HG02642 (cell line): ENCODE measurements at regions not wholly inside any gene's neighbourhood (a gene's known extent, or its start where the extent isn't known, plus 50 kb on each side); places are given as distances from the start of the nearest gene placed in this dataset.

Experiments
- ATAC-seq: cut with Tn5 transposase; IDR thresholded peaks from one replicate; pipeline ENCODE4 v1.9.1; 2021; ENCODE audit warnings: mild to moderate bottlenecking; ENCODE audit not compliant: unreplicated experiment, poor library complexity

DNA sequence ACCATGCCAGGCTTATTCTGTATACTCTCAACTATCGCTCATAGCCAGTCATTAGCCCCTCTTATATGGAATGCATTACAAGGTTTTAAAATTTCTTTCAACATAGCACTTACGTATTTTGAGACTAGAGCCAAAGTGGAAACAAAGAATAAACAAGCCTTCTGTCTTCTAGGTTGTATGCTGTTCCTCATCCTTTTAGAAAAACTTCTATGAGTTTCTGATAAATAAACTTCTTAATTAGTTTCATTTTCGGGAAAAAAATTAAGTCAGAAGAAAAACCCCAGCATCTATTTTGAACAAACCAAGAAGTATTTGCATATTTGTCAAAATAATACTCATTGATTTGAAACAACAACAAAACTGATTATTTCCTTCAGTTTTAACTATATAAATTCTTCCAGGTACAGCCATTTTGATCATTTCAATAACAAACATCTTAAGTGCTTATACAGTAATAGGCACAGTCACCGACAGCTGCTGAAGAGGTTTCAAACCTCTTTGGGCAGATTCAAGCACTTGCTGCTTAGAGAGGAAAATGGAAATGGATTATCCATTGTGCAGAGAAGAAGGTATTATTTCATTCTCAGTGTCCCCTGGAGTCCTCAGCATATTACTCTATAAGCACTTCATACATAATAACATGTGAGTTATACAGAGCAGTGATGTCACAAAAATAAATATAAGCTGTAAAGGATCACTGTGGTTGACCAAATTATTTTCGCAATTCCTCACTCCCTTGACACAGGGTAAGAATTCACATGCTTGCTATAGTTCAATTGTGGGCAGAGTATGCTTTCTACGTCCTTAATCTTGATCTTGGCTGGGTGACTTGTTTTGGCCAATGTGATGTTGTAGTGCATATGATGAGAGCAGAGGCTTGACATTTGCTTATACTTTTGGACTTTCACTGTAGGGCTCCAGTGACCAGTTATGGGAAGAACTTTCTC lies 833.8 kb downstream of the TRIB2 start:
- no peak for ATAC-seq

DNA sequence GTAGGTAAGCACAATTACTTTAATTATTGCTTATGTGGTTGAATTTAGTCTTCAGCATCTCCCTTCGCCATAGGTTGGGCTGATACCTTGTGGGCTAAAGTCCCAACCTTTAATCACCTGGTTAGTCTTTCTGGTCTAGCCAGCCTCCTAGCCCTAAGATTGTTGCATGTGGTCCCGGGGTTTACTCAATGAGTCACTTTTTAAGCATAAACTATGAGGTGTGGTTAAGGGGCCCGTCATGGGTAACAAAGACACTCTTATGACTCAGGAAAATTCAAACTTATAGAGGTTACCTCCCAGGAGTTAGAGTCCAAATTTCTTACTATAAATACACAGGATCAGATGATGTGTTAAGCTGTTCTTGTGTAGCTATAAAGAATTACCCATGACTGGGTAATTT lies 841.6 kb downstream of the TRIB2 start:
- ATAC-seq: peak; percentile 78

DNA sequence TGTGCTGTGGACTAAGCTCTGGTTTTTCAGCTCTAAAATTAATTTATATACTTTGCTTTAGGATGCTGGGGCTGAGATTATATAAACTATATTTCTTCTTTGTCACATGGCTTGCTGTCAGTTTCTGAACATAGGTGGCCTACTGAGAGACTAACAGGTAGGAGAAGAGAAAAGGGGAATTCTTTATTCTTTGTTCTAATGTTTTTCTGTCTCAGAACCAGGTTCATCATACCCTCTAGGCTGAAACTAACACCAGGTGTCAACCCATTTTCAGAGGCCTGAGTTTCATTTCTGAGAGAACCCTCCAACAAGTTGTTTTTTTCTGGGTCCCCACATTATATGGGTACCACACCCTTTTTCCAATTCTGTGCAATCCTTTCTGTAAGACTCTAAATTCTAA lies 843.6 kb downstream of the TRIB2 start:
- peak; percentile 76 for ATAC-seq

DNA sequence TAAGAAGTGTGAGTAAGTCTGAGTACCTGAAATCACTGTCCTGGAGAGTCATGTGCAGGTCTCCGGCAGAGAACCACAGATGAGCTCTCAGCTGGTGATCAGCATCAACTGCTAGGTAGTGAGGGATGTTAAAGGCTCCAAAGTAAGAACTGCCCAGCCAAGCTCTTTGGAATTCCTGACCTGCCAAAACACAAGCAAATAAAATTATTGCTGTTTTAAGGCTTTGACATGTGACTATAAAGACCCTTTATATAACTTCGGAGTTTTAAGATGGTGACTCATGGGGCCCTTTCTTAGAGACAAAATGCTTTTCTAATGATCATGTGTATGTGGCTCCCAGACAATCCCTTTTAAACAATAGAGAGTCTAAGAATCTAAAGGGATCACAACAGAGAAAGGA lies 855.7 kb downstream of the TRIB2 start:
- ATAC-seq: no peak

DNA sequence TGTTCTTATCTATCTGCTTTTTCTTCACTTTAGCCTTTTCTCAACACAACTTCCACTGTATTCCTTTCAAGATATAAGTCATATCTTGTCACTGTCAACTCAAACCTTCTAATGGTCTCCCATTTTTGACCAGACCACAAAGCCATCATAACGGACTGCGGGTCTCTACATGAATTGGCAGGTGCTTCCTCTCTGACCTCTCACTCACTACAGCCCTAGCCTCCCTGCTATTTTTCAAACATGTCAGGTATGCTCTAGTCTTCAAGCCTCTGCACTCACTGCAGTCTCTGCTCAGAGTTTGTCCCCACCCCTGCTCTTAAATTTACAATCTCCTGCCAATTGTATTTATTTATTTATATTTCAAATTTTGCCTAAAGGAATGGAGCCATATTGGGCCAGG lies 858.1 kb downstream of the TRIB2 start:
- no peak for ATAC-seq

DNA sequence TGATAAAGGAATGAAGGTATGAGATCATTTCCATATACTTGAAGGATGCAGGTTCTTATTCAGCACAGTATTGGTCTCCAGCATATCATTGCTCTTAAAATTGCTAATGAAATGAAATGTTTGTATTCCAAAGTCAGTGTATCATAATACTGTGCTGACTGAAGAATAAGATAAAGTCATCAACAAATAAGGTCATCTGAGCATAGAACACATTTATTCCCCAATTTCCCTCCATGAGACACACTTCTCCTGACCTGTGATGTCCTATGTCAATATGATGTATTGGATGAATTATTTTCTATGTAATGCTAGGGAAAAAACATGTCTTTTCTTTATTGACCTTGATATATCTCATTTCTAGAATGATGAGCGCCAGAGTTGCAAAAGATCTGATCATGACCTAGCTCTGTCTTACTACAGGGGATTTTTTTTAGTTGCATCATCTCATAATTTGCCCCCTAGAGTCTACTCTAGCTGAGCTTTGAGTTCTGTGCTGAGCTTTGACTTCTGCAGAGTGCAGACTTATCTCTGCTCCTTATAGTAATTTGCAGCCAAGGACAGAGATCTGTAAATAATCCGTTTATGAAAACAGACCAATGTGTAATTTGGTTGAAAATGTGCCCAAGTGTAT lies 859.8 kb downstream of the TRIB2 start:
- ATAC-seq: no peak

DNA sequence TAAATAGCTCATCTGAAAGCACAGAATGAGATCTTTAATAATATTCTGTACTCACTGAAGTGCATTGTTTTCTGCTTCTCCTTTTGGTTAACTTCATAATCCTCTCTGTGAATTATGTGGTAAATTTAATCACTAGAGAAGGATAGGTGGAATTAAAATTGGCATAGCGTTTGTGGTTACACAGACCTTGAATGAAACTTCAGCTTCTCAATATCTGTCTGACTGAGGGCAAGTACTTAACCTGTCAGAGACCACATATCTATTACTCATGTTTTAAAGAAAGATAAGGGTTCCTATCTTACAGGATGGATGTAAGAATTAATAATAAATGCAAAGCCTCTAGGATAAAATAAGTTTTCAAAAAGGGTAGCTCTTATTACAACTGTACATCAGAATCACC lies 861.8 kb downstream of the TRIB2 start:
- ATAC-seq: no peak

DNA sequence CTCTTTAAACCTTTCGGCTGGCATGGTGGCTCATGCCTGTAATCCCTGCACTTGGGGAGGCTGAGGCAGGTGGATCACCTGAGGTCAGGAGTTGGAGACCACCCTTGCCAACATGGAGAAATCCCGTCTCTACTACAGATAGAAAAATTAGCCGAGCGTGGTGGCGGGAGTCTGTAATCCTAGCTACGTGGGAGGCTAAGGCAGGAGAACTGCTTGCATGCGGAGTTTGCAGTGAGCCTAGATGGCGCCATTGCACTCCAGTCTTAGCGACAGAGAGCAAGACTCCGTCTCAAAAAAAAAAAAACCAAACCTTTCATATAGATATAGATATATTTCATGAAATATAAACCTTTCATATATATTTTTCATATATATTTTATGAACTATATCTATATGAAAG lies 864.7 kb downstream of the TRIB2 start:
- no peak for ATAC-seq

DNA sequence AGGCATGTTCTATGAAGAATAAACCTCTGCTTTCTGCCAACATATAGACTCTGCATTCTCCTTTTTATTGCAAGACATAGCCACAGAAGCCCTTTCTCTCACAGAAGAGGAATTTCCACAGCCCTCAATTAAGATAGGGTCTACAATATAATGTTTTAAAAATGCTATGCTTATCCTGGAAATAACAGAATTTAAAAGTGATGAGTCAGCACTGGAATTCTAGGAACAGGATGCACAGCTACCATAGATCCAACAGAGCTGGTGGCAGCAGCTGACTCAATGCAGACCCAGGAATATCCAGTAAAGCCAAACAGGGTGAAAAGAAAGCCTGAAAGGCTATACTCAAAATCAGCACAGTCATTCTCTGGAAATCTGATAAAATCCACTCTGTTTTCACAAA lies 866.9 kb downstream of the TRIB2 start:
- no peak for ATAC-seq

DNA sequence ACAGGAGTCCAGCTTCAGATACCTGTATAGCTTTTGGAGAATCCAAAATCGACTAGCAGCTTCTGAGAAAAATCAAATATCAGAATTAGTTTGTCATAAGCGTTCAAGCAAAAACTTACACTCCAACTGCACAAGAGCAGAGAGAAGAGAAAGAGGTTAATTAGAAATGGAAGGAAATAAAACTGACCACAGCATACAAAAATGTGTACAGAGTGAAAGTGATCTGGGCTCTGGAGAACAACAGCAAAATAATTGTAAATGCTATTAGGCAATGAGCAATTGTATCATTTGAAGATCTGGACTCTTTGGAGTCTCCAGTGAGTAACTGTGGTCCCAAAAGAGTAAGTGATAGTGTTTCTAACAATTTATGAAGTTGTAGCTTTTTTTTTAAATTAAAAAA lies 867.3 kb downstream of the TRIB2 start:
- ATAC-seq: no peak

DNA sequence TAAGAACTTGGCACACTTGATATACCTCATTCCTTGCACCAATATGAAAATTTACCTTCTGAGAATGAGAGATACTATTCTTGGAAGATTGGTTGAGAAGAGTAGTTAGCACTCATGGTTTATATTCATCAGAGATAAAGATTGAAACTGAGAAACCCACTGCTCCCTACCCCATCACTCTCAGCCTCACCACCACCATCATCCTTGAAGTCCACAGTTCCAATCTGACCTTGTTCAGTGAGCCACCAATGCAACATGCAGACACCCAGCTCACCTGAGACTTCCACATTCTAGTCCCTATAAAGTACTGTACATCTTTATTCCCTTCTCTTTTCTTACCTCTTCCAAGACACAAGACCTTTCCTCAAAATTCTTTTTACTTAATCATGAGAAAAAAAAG lies 869.0 kb downstream of the TRIB2 start:
- ATAC-seq: no peak

DNA sequence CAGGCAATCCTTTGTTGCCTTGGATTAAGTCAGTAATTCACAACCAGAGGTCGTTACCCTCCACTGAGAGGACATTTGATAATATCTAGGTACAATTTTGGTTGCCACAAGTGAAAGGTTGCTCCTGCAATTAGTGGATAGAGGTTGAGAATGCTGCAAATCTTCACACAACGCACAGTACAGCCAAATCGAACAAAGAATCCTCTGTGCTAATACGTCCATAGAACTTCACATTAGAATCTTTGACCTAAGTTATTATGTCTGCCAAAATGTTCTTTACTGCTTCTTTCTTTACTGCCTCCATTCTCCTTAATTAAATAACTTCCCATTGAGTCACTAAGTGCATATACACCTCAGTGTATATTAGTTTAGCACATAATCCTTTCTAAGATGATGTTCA lies 879.5 kb downstream of the TRIB2 start:
- no peak for ATAC-seq

DNA sequence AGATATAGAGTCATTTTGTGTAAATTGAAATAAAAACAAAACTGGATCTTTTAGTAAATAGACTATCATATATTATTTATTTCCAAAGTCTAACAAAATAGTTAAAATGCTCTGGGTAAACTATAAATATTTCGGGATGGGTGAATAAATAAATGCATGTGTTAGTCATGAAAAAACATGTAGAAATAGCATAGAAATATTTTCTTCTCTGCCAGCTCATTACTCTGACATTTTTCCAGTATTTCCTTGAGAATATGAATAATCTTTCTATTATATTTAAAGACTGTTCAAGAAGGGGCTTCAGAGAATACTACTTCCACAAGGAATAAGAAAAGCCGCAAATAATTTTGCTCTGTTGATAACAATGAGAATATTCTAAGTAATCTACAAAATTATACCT lies 880.4 kb downstream of the TRIB2 start:
- no peak for ATAC-seq

DNA sequence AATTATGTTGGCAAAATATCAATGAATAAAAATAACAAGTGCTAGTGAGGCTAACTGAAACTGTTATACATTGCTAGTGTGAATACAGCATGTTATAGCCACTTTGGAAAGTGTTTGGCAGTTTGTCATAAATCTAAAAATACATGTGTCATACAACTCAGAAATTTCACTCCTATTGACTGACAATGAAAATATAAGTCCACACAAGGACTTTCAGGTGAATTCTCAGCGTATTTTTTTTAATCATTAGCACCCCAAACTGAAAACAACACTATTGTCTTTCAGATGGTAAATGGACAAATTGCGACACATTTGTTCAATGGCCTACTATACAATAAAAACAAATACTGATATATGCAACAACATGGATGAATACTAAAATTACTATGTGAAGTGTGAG lies 884.8 kb downstream of the TRIB2 start:
- ATAC-seq: no peak

DNA sequence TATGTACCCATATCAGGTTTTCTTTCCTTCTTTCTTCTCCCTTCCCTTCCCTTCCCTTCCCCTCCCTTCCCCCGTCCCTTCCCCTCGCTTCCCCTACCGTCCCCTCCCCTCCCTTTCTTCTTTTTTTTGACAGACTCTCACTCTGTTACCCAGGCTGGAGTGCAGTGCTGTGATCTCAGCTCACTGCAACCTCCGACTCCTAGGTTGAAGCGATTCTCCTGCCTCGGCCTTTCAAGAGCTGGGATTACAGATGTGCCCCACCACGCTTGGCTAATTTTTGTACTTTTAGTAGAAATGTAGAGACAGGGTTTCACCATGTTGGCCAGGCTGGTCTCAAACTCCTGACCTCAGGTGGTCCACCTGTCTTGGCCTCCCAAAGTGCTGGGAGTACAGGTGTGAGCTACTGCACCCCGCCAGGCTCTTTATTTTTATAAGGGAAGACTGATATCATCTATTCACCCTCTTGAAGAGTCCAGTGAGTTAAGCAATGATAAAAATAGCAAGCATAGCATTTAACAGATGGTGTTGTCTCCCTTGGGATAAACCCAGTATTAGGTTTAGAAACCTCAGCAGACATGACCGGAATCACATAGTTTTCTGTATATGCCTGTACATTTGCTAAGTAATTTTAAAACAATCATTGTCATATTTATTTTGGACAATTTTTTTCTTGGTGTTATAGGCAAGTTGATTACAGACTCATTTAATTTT lies 888.4 kb downstream of the TRIB2 start:
- no peak for ATAC-seq

DNA sequence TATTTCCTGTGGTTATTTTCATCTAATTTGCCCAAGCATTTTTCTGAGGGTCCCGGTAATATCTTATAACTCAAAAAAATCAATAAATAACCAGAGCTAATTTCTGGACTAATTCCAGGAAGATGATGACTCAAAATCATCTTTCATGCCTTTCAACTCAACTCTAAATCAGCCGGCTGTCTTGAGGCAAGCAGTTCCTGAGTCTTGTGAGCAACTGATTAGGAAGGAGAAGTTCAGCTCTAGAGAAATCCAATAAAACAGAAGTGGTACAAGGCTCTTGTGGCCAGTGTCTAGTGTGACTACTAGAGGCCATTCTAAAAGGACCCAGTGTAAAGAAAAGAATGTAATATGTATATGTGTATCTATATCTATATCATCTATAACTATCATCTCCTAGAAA lies 890.4 kb downstream of the TRIB2 start:
- no peak for ATAC-seq

DNA sequence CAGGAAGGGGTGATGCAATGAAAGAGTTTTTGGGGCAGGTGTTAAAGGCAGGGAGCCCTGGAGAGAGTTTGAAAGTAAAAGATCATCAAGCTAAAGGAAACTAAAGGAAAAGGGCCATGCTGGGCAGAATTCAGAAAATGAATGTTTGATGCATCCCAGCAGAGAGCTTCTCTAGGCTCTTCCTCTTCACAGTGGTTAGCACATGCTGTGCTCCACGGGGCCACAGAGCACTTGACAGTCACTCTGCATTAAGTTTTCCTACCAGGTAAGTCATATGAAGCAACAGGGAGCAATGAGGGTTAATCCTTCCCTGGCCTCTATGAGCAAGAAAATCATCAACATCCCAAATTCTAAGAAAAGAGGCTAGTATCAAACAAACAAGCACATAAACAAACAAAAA lies 895.2 kb downstream of the TRIB2 start:
- ATAC-seq: no peak

DNA sequence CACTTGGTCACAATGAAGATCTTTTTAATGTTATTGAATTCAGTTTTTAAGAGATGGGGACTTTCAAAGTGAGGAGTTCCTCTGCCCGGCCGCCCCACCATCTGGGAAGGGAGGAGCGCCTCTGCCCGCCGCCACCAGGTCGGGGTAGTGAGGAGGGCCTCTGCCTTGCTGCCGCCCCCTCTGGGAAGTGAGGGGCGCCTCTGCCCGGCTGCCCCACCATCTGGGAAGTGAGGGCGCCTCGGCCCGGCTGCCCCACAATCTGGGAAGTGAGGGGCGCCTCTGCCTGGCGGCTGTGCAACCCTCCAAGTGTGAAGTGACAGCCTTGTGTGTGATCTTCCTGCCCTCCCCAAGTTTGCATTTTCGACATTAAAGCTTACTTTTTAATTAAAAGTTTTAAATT lies 899.3 kb downstream of the TRIB2 start:
- no peak for ATAC-seq

DNA sequence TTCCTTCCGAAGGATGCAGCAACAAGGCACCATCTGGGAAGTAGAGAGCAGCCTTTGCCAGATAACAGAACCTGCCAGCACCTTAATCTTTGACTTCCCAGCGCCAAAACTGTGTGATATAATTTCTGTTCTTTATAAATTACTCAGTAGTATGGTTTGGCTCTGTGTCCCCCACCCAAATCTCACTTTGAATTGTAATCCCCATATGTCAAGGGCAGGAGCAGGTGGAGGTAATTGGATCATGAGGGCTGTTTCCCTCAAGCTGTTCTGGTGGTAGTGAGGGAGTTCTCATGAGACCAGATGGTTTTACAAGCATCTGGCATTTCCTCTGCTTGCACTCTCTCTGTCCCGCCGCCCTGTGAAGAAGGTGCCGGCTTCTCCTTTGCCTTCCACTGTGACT lies 899.9 kb downstream of the TRIB2 start:
- ATAC-seq: no peak

DNA sequence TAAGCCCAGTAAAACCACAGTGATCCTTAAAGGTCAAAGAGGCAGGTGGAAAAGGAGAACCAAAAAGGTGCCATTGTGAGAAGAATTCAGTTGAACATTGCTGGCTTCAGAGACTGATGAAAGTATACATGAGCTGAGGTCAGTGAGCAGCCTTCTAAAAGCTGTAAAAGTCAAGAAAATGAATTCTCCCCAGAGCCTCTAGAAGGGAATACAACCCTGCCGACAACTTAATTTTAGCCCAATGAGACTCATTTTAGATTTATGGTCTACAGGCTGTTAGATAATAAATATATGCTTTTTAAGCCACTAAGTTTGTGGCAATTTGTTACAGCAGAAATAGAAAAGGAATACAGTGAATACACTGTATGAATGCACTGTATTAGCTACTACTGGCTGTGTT lies 911.4 kb downstream of the TRIB2 start:
- no peak for ATAC-seq

DNA sequence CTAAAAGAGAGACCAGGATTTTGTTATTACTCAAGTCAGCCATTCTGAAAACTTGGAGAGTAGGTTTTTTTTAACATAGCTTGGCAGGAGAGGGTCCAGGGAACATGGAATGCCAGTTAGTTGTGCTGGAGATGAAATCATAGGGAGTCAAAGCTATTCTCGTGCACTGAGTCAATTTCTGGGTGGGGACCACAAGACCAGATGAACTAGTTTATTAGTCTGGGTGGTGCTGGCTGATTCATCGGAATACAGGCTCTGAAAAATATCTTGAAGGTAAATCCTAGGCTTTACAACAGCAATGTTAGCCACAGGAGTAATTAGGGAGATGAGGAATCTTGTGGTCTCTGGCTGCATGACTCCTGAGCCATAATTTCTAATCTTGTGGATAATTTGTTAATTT lies 921.4 kb downstream of the TRIB2 start:
- ATAC-seq: no peak
